NT2/D1 (cell line): ENCODE measurements at regions not wholly inside any gene's neighbourhood (a gene's known extent, or its start where the extent isn't known, plus 50 kb on each side); places are given as distances from the start of the nearest gene placed in this dataset.

Experiments used
- YY1 ChIP-seq: IDR thresholded peaks from 2 replicates; pipeline ENCODE4 v1.6.1; 2011; ENCODE audit not compliant: insufficient read length, insufficient read depth
- ZNF274 ChIP-seq: IDR thresholded peaks from 2 replicates; pipeline ENCODE4 v1.6.1; 2011; ENCODE audit warnings: mild to moderate bottlenecking, low read depth, low read length

DNA sequence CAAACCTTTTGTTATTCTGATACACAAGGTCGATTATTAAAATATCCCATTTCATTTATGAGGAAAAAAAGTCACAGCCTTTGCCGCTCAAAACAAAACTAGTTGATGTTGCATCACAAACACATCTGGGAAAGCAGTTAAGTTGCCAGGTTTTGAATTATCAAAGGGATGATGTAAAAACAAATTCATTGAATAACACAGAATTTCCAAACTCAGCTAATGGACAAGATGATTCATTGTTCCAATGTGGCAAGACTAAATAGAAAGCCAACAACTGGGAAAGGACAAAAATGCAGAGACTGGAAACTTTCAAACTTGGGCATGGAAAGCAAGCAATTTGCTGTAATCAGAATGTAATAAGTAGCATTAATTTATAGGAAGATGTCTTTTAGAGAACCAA lies 610.0 kb upstream of the ZNF385D start:
- no peak for TF ChIP-seq ZNF274
- no peak for TF ChIP-seq YY1
